B cell (primary cell): ENCODE measurements at regions not wholly inside any gene's neighbourhood (a gene's known extent, or its start where the extent isn't known, plus 50 kb on each side); places are given as distances from the start of the nearest gene placed in this dataset.

Experiments
- ATAC-seq: fragments of 200-7000 bp; cut with Tn5 transposase; one replicate; pipeline ENCODE4 v1.10.0; 2021; ENCODE audit warnings: low read depth, mild to moderate bottlenecking, moderate number of reproducible peaks, moderate library complexity
- CTCF ChIA-PET: fragments of 350-600 bp; sonication (Branson Sonifier 250); formaldehyde crosslinking; loops from one replicate; lab custom pipeline; 2021; ENCODE audit warnings: antibody characterized with exemption, inconsistent platforms; lab: Charles Lee
- POLR2A ChIA-PET: fragments of 350-600 bp; sonication (Branson Sonifier 250); formaldehyde crosslinking; loops from one replicate; lab custom pipeline; 2021; ENCODE audit warnings: antibody characterized with exemption; lab: Charles Lee
- DNase-seq: peaks from one replicate; pipeline ENCODE4 v3.0.0; 2013
- H2AFZ ChIP-seq: 2 replicates; pipeline ENCODE4 v1.6.1; 2012; ENCODE audit warnings: mild to moderate bottlenecking, low read depth, low read length; ENCODE audit not compliant: insufficient read depth, poor library complexity, severe bottlenecking
- H3K27ac ChIP-seq, 2 donors: 1 replicate in 1 of 2; 2 replicates in 1 of 2; pipeline ENCODE4 v1.5.1; 2012 to 2013; ENCODE audit warnings: low read length in 2 of 2, mild to moderate bottlenecking in 2 of 2, moderate library complexity in 1 of 2
- H3K27me3 ChIP-seq, 4 experiments: fragments of 200-600 bp in 1 of 4; sonication (generic) in 1 of 4; replicated peaks in 1 of 4; 1 replicate in 2 of 4; 2 replicates in 2 of 4; pipeline versions ENCODE4 v1.6.1 to v1.7.0; 2013 to 2016; ENCODE audit warnings: low read length in 3 of 4, mild to moderate bottlenecking in 2 of 4, mixed read lengths in 1 of 4, moderate library complexity in 1 of 4; ENCODE audit not compliant: insufficient read depth in 4 of 4, control insufficient read depth in 3 of 4; ENCODE audit errors: control extremely low read depth in 1 of 4
- H3K36me3 ChIP-seq, 2 experiments: replicated peaks in 1 of 2; 1 replicate in 1 of 2; 2 replicates in 1 of 2; pipeline versions ENCODE4 v1.6.1 to v1.7.1; 2013; ENCODE audit warnings: low read length in 1 of 2; ENCODE audit not compliant: insufficient read depth in 2 of 2, control insufficient read depth in 1 of 2; ENCODE audit errors: control extremely low read depth in 1 of 2, extremely low read depth in 1 of 2
- H3K4me1 ChIP-seq, 2 donors: fragments of 200-600 bp in 1 of 2; sonication (generic) in 1 of 2; 1 replicate in 1 of 2; 2 replicates in 1 of 2; pipeline versions ENCODE4 v1.5.1 to v1.6.1; 2013 to 2017; ENCODE audit warnings: low read length in 2 of 2; ENCODE audit not compliant: control insufficient read depth in 2 of 2, insufficient read depth in 2 of 2
- H3K4me2 ChIP-seq: replicated peaks from 2 replicates; pipeline ENCODE3; 2012; ENCODE audit warnings: mild to moderate bottlenecking, low read depth, low read length; ENCODE audit not compliant: poor library complexity, severe bottlenecking
- H3K4me3 ChIP-seq, 5 experiments: fragments of 200-600 bp in 1 of 5; sonication (generic) in 1 of 5; 1 replicate in 3 of 5; 2 replicates in 2 of 5; pipeline versions ENCODE4 v1.5.1 to v1.7.0; 2011 to 2016; ENCODE audit warnings: low read length in 4 of 5, mild to moderate bottlenecking in 4 of 5, low read depth in 2 of 5, control low read depth in 1 of 5, moderate library complexity in 1 of 5; ENCODE audit not compliant: insufficient read depth in 1 of 5; ENCODE audit errors: control extremely low read depth in 1 of 5, extremely low read depth in 1 of 5
- H3K79me2 ChIP-seq: fragments of 200-600 bp; sonication (generic); one replicate; pipeline ENCODE4 v1.6.0; 2016; ENCODE audit warnings: low read length; ENCODE audit not compliant: control insufficient read depth, insufficient read depth
- H3K9ac ChIP-seq: fragments of 200-600 bp; sonication (generic); 2 replicates; pipeline ENCODE4 v1.6.1; 2017; ENCODE audit warnings: mild to moderate bottlenecking, low read length, moderate library complexity
- H3K9me3 ChIP-seq, 3 donors: one replicate each; pipeline versions ENCODE4 v1.6.1 to v1.7.1; 2013; ENCODE audit warnings: low read length in 2 of 3; ENCODE audit not compliant: control insufficient read depth in 2 of 3, insufficient read depth in 1 of 3; ENCODE audit errors: control extremely low read depth in 1 of 3
- H4K20me1 ChIP-seq: 2 replicates; pipeline ENCODE4 v1.6.0; 2012; ENCODE audit warnings: mild to moderate bottlenecking, low read length; ENCODE audit not compliant: insufficient read depth, control insufficient read depth, poor library complexity, severe bottlenecking
- H3K27ac Mint-ChIP-seq: one replicate; pipeline ENCODE4 v1.8.0; 2021; ENCODE audit warnings: mixed read lengths
- H3K27me3 Mint-ChIP-seq: one replicate; pipeline ENCODE4 v1.8.0; 2021; ENCODE audit warnings: mixed read lengths
- H3K4me1 Mint-ChIP-seq: one replicate; pipeline ENCODE4 v1.8.0; 2021; ENCODE audit warnings: mixed read lengths
- H3K4me3 Mint-ChIP-seq: one replicate; pipeline ENCODE4 v1.8.0; 2021; ENCODE audit warnings: mixed read lengths
- H3K9me3 Mint-ChIP-seq: one replicate; pipeline ENCODE4 v1.8.0; 2022; ENCODE audit warnings: mixed read lengths; ENCODE audit not compliant: insufficient read depth
- EZH2 ChIP-seq: IDR thresholded peaks from 2 replicates; pipeline ENCODE4 v1.6.1; 2012; ENCODE audit warnings: borderline replicate concordance, low read depth, mild to moderate bottlenecking, moderate library complexity, low read length; ENCODE audit not compliant: insufficient read depth, poor library complexity, severe bottlenecking
- WGBS: methylation state at CpG from one replicate; pipeline ENCODE4 v1.1.5; 2013; ENCODE audit warnings: missing lambda C conversion rate; ENCODE audit not compliant: insufficient coverage; 5-methylcytosine and 5-hydroxymethylcytosine counted together
- intact Hi-C: fragments of 100-400 bp; cut with micrococcal nuclease; formaldehyde crosslinking; loops from one replicate; pipeline ENCODE4 v1.10.0; 2022
- TF ChIP-seq, protein P1 (sequence below): fragments of 200-600 bp; IDR thresholded peaks from one replicate; pipeline ENCODE4 v1.8.0; 2022; ENCODE audit warnings: antibody characterized with exemption, mild to moderate bottlenecking

DNA sequence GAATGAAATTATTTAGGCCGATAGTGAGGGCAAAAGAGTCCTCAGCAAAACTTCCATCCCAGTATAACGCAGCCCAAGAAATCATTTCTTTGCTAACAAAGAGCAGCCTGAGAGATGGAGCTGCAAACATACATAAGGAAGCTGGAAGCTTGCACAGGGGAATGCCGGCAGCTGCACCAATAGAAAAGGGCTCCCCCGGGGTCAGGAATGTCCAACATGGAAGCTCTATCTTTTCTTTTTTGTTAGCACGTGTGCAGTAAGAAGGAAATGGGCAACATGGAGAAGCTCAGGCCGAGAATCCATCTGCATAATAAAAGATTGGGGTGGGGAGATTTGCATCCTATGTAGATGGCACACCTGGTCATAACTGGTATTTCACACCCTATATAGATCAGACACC, 1363.5 kb upstream of the PCDH20 start:
- TF ChIP-seq, protein P1, sequence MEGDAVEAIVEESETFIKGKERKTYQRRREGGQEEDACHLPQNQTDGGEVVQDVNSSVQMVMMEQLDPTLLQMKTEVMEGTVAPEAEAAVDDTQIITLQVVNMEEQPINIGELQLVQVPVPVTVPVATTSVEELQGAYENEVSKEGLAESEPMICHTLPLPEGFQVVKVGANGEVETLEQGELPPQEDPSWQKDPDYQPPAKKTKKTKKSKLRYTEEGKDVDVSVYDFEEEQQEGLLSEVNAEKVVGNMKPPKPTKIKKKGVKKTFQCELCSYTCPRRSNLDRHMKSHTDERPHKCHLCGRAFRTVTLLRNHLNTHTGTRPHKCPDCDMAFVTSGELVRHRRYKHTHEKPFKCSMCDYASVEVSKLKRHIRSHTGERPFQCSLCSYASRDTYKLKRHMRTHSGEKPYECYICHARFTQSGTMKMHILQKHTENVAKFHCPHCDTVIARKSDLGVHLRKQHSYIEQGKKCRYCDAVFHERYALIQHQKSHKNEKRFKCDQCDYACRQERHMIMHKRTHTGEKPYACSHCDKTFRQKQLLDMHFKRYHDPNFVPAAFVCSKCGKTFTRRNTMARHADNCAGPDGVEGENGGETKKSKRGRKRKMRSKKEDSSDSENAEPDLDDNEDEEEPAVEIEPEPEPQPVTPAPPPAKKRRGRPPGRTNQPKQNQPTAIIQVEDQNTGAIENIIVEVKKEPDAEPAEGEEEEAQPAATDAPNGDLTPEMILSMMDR: no peak
- no peak for TF ChIP-seq EZH2
- H3K27ac ChIP-seq: no peak overlapping the region
- no peak overlapping the region for H3K4me2 ChIP-seq
- WGBS: 100% methylated on average over 2 of the region's 6 CpGs
- Mint-ChIP-seq H3K27ac (no peak overlapping the region), H3K4me3 (no peak overlapping the region), H3K9me3 (no peaks in the 10 kb centered on the region), H3K4me1 (no peaks in the 10 kb centered on the region), H3K27me3 (no peaks in the 10 kb centered on the region)
- no peaks in the 10 kb centered on the region for H3K4me1 ChIP-seq
- H3K36me3 ChIP-seq: no peaks in the 10 kb centered on the region
- no peaks in the 10 kb centered on the region for H4K20me1 ChIP-seq
- ChIA-PET POLR2A (no interaction called here), CTCF (no interaction called here)
- no peaks in the 10 kb centered on the region for H3K9me3 ChIP-seq
- no peaks in the 10 kb centered on the region for H3K27me3 ChIP-seq
- no peak overlapping the region for H3K9ac ChIP-seq
- no peak overlapping the region for H2AFZ ChIP-seq
- intact Hi-C loops: no loop called here
- ATAC-seq (no peak), DNase-seq (no peak)
- no peaks in the 10 kb centered on the region for H3K79me2 ChIP-seq
- H3K4me3 ChIP-seq: no peak overlapping the region

DNA sequence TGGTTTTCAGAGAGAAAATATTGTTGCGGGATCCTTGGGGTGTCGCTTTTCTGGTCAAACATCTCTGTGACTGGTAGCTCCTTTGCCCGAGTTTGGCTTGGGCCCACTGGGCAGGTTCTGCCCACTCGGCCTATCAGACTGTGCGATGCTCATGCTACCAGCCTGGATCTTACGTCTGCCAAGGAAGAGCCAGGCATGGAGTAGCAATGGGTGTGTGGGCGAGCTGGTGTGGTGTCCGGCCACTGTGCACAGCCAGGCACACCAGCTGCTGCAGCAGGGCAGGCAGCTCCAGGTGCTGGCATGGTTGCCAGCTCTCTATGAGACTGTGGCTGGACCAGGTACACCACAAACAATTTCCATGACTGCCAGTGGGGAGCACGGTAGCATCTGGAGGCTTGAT, 1351.8 kb upstream of the PCDH20 start:
- Mint-ChIP-seq H3K27me3 (no peaks in the 10 kb centered on the region), H3K4me1 (no peaks in the 10 kb centered on the region), H3K4me3 (no peak overlapping the region), H3K27ac (no peak overlapping the region), H3K9me3 (peaks cover 3% of the 10 kb centered on the region)
- no peaks in the 10 kb centered on the region for H4K20me1 ChIP-seq
- no peak overlapping the region for H3K9ac ChIP-seq
- ATAC-seq (no peak), DNase-seq (no peak)
- intact Hi-C loops: no loop called here
- no peak overlapping the region for H2AFZ ChIP-seq
- peaks cover 0 to 4% (median 0%) of the 10 kb centered on the region in 3 donors for H3K9me3 ChIP-seq
- no peaks in the 10 kb centered on the region for H3K36me3 ChIP-seq
- no peak overlapping the region for H3K4me2 ChIP-seq
- no peaks in the 10 kb centered on the region for H3K27me3 ChIP-seq
- ChIA-PET CTCF (no interaction called here), POLR2A (no interaction called here)
- no peaks in the 10 kb centered on the region for H3K79me2 ChIP-seq
- no peaks in the 10 kb centered on the region for H3K4me1 ChIP-seq
- H3K4me3 ChIP-seq: no peak overlapping the region
- WGBS: 92% methylated on average over 8 of the region's 9 CpGs
- H3K27ac ChIP-seq: no peak overlapping the region
- TF ChIP-seq, protein P1: no peak
- TF ChIP-seq EZH2: no peak
